Chondrocyte (in vitro differentiated cells): ENCODE measurements at regions not wholly inside any gene's neighbourhood (a gene's known extent, or its start where the extent isn't known, plus 50 kb on each side); places are given as distances from the start of the nearest gene placed in this dataset.

Experiments
- DNase-seq: peaks from one replicate; pipeline ENCODE4 v3.0.0; 2021; ENCODE audit warnings: mixed read lengths, low spot score
- H3K27ac Mint-ChIP-seq: one replicate; pipeline ENCODE4 v1.8.0; 2021; ENCODE audit warnings: mild to moderate bottlenecking, moderate library complexity, mixed read lengths; ENCODE audit not compliant: unreplicated experiment
- H3K27me3 Mint-ChIP-seq: 2 replicates; pipeline ENCODE4 v1.8.0; 2021; ENCODE audit warnings: low read depth, mixed read lengths
- H3K36me3 Mint-ChIP-seq: 2 replicates; pipeline ENCODE4 v1.8.0; 2021; ENCODE audit warnings: low read depth, mixed read lengths
- H3K4me1 Mint-ChIP-seq: 2 replicates; pipeline ENCODE4 v1.8.0; 2021; ENCODE audit warnings: low read depth, mild to moderate bottlenecking, mixed read lengths
- H3K4me3 Mint-ChIP-seq: one replicate; pipeline ENCODE4 v1.8.0; 2021; ENCODE audit warnings: mild to moderate bottlenecking, moderate library complexity, mixed read lengths; ENCODE audit not compliant: unreplicated experiment
- H3K9me3 Mint-ChIP-seq: 2 replicates; pipeline ENCODE4 v1.8.0; 2021; ENCODE audit warnings: low read depth, mixed read lengths
- CTCF ChIP-seq: fragments of 200-600 bp; sonication (generic); IDR thresholded peaks from 2 replicates; pipeline ENCODE4 v1.5.0; 2021; ENCODE audit warnings: antibody characterized with exemption, mild to moderate bottlenecking, moderate library complexity

DNA sequence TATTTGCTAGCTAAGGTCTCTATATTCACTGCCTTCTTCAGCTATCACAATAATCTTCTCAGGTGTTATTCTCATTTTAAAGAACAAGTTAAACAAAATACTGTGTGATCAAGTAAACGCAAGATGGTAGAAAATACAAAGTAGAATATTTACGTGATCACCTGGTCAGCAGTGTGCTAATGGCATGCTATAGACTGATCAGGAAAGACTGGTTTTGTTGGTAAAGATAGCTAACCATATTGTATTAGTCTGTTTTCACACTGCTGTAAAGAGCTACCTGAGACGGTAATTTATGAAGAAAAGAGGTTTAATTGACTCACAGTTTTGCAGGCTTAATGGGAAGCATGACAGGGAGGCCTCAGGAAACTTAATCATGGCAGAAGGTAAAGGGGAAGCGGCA lies 50.4 kb downstream of the ZBTB38 start:
- Mint-ChIP-seq H3K4me1 (peaks cover 31% of the 10 kb centered on the region), H3K4me3 (no peak overlapping the region), H3K9me3 (no peaks in the 10 kb centered on the region), H3K27me3 (no peaks in the 10 kb centered on the region), H3K36me3 (peaks cover 27% of the 10 kb centered on the region), H3K27ac (peak overlapping the region; percentile 17)
- DNase-seq = no peak
- no peak for TF ChIP-seq CTCF

GRCh38 chr3:141419946-141420345 lies 51.6 kb downstream of the ZBTB38 start:
- H3K36me3 Mint-ChIP-seq = peaks cover 20% of the 10 kb centered on the region
- no peaks in the 10 kb centered on the region for H3K9me3 Mint-ChIP-seq
- no peak overlapping the region for H3K4me3 Mint-ChIP-seq
- no peaks in the 10 kb centered on the region for H3K27me3 Mint-ChIP-seq
- peaks cover 20% of the 10 kb centered on the region for H3K4me1 Mint-ChIP-seq
- no peak overlapping the region for H3K27ac Mint-ChIP-seq
- no peak for DNase-seq
- no peak for TF ChIP-seq CTCF

DNA sequence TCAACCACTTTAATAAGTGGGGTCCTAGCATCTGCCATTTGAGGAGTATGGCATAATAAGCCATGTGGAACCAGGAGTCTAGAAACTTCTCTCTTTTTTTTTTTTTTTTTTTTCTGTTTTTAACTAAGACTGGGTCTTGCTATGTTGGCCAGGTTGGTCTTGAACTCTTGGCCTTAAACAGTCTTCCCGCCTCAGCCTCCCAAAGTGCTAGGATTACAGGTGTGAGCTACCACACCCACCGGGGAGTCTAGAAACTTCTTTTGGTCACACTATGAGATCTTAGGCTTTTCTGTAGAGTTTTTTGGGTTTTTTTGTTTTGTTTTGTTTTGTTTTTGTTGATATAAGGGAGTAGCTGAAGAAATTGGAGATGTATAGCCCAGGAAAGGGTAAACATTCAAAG lies 52.9 kb downstream of the ZBTB38 start:
- peaks cover 16% of the 10 kb centered on the region for H3K4me1 Mint-ChIP-seq
- H3K27ac Mint-ChIP-seq = peak overlapping the region; percentile 14
- no peak for TF ChIP-seq CTCF
- H3K4me3 Mint-ChIP-seq = no peak overlapping the region
- peaks cover 18% of the 10 kb centered on the region for H3K36me3 Mint-ChIP-seq
- no peaks in the 10 kb centered on the region for H3K9me3 Mint-ChIP-seq
- no peaks in the 10 kb centered on the region for H3K27me3 Mint-ChIP-seq
- DNase-seq = no peak

- no peak for TF ChIP-seq CTCF
- Mint-ChIP-seq H3K27ac (peak overlapping the region; percentile 12), H3K27me3 (no peaks in the 10 kb centered on the region), H3K36me3 (peaks cover 18% of the 10 kb centered on the region), H3K4me1 (peaks cover 18% of the 10 kb centered on the region), H3K4me3 (no peak overlapping the region), H3K9me3 (no peaks in the 10 kb centered on the region)
- no peak for DNase-seq
Observed at GRCh38 chr3:141421639-141422319, 53.5 kb downstream of the ZBTB38 start.

- Mint-ChIP-seq H3K27me3 (no peaks in the 10 kb centered on the region), H3K4me1 (peaks cover 30% of the 10 kb centered on the region), H3K27ac (no peak overlapping the region), H3K9me3 (no peaks in the 10 kb centered on the region), H3K4me3 (no peak overlapping the region), H3K36me3 (peaks cover 15% of the 10 kb centered on the region)
- DNase-seq = no peak
- no peak for TF ChIP-seq CTCF
Observed at GRCh38 chr3:141422961-141423582, 54.8 kb downstream of the ZBTB38 start.
